ENCODE measurements at regions not wholly inside any gene's neighbourhood (a gene's known extent, or its start where the extent isn't known, plus 50 kb on each side); places are given as distances from the start of the nearest gene placed in this dataset.
"Not testable (repeated sequence)": the region's sequence is repeated elsewhere in the genome, so short reads cannot be mapped to it uniquely, and the experiment has no call there.

DNA sequence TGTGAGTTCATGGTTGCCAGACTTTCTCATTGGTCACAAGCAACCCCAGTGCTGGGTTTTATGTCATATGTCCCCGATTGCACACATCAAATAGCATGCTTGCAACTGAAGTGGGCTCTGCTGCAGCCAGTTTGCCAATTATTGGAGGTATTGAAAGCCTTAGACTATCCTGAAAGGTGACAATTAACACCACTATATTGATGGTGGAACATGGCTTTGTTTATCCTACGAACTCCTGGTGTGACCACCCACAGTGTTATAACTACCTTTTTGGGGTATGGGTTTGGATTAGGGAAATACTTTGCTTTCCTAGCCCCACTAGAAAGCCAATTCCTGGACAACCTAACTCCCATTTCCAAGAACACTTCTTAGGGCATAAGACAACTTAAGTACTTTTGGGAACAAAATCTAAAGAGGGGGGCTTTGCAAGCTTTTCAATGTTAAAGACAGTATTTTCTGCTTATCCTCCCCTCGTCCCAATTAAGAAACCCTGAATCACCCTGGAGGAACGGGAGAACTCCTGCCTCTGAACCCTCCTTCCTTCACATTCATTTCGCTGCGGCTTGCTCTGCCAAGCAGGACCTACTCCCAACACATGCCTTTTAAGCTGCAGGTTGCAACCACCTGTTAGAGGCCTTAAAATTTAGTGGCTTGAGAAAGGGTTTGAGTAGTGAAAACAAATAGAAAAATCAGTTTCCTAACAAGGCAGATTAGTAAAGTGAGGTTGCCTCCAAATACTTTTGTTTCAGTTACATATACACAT is 80.3 kb upstream of the RBM19 start:
- no peak for DNase-seq (ENCODE audit: low spot score)

GRCh38 chr12:114045349-114045748 is 79.2 kb upstream of the RBM19 start:
- DNase-seq (ENCODE audit: low spot score) = no peak
- intact Hi-C loops (cut with DNase I) = no loop called here

More for the DNA sequence above, 80.3 kb upstream of the RBM19 start:
- intact Hi-C loops (cut with DNase I) = no loop called here

DNA sequence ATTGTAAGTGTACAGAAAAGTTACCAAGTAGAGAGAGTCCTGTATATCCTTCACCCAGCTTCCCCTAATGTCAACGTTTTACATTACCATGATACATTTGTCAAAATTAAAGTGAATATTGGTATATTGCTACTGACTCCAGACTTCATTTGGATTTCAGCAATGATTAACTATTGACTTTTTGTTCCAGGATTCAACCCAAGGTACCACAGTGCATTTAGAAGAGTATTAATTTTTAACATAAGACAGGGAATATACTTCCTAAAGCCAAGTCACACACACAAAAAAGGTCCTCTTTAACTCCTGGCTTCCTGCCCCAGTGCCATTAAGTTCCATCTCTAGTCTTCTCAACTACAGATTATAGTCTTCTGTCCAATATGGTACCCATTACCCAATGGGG is 75.5 kb upstream of the RBM19 start:
- DNase-seq (ENCODE audit: low spot score) = no peak
- intact Hi-C loops (cut with DNase I) = no loop called here

DNA sequence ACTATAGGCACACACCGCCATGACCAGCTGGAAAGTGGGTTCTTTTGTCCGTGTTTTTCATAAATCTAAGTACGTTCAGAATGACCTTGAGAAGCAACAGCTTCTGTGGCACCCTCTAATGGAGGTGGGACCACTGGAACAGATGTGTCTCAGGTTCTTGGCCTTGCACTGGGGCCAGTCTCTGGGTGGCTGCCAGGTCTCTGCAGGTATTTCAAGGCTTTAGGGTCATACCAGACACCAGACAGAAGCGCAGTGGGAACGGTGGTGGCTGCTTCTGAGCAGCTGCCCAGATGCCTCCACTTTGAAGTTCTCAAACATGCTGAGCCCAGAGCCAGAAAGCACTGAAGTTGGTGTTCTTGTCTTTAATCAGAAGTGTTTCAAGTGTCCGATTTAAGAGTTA is 75.0 kb upstream of the RBM19 start:
- no peak for DNase-seq (ENCODE audit: low spot score)
- intact Hi-C loops (cut with DNase I) = no loop called here

- no peak for DNase-seq (ENCODE audit: low spot score)
- intact Hi-C loops (cut with DNase I) = loop anchor here in 1 of 2 donors (10.0 kb wide), 1 partner anchor 1146 kb away; no protein-coding TSS in a partner anchor
Measured at GRCh38 chr12:114038962-114039361, 72.8 kb upstream of the RBM19 start.

DNA sequence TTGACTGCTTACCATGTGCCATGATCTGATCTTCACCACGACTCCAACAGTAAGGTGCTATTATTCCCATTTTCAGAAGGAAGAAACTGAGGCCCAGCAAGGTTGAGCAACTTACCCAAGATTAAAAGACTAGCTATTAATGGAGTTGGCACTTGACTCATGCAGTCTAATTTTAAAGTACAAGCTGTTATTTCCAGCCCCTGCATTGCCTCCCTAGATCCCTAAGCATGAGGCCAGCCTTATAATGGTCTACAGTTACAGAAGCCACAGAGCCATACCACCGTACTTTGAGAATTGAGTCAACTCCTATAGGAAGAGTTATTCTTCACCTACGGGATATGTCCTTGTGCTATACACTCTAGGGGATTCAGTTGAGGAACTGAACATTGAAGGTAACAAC is 66.7 kb upstream of the RBM19 start:
- intact Hi-C loops (cut with DNase I) = loop anchor here in 1 of 2 donors (10.0 kb wide), 1 partner anchor 1152 kb away; no protein-coding TSS in a partner anchor
- no peak for DNase-seq (ENCODE audit: low spot score)

- intact Hi-C loops (cut with DNase I) = loop anchor here in 1 of 2 donors (10.0 kb wide), 1 partner anchor 1154 kb away; no protein-coding TSS in a partner anchor
- no peak for DNase-seq (ENCODE audit: low spot score)
Measured at GRCh38 chr12:114030451-114030850, 64.3 kb upstream of the RBM19 start.

- no peak for DNase-seq (ENCODE audit: low spot score)
- intact Hi-C loops (cut with DNase I) = no loop called here
Measured at GRCh38 chr12:114026805-114027204, 60.7 kb upstream of the RBM19 start.

DNA sequence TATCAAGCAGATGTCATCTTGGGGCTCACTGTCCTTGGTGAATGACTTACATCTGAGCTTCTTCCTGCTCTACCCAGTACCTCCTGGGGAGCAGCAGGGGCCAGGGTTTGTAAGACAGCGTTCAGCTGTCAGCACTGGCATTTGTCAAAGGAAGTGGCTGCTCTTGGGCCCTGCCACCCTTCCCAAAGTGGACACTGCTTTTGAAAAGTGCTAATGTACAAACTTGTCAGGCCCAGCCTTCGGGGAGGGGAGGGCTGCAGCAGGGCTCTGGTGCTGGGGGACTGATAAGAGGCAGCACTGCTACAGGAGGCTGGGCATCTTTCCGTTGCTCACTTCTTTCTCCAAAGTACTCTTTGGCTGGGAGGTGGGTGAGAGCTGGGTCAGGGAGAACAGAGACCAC is 59.8 kb upstream of the RBM19 start:
- DNase-seq (ENCODE audit: low spot score) = no peak
- intact Hi-C loops (cut with DNase I) = no loop called here

DNA sequence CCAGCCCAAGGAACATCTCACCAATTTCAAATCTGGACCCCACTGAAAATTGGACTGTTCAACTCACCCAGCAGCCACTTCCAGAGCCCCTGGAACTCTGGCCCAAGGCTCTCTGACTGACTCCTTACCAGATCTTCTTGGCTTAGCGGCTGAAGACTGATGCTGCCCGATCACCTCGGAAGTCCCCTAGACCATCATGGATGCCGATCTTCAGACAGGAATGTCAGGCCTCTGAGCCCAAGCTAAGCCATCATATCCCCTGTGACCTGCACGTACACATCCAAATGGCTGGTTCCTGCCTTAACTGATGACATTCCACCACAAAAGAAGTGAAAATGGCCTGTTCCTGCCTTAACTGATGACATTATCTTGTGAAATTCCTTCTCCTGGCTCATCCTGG is 56.0 kb upstream of the RBM19 start:
- intact Hi-C loops (cut with DNase I); DNase-seq (ENCODE audit: low spot score): not testable (repeated sequence)

DNA sequence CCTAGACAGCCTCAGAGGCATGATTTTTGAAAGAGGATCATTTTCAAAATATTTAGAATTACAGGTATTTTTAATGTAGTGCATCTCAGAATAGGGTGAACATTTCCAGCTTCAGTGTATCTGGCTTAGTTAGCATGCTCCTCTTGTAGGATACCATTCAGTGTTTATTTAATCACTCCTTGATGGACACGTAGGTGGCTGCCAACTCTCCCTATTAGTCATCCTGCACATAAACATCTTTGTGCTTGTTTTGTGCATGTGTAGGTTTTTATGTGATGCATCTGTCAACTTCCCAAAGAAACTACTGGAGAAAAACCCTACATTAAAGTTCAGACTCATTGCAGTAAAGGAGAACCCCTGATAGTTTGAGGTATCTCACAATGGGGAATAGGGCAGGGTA is 52.5 kb upstream of the RBM19 start:
- intact Hi-C loops (cut with DNase I) = no loop called here
- no peak for DNase-seq (ENCODE audit: low spot score)

All from posterior vena cava (tissue), 2 donors.